Esophagus muscularis mucosa (tissue), 4 donors: ENCODE measurements at regions not wholly inside any gene's neighbourhood (a gene's known extent, or its start where the extent isn't known, plus 50 kb on each side); places are given as distances from the start of the nearest gene placed in this dataset.

Source experiments
- DNase-seq: peaks from one replicate; pipeline ENCODE4 v3.0.0-alpha.2; 2017; ENCODE audit errors: extremely low spot score
- H3K27ac ChIP-seq, 4 donors: fragments of 200-600 bp; sonication (generic); replicated peaks in 1 of 4; 1 replicate in 3 of 4; 2 replicates in 1 of 4; pipeline ENCODE4 v1.5.1; 2016 to 2019; ENCODE audit warnings: mild to moderate bottlenecking in 1 of 4
- H3K27me3 ChIP-seq, 4 donors: fragments of 200-600 bp; sonication (generic); one replicate each; pipeline versions ENCODE4 v1.5.1 to v1.6.0; 2016 to 2019
- H3K36me3 ChIP-seq, 4 donors: fragments of 200-600 bp; sonication (generic); one replicate each; pipeline ENCODE4 v1.5.1; 2016 to 2019
- H3K4me1 ChIP-seq, 4 donors: fragments of 200-600 bp; sonication (generic); one replicate each; pipeline ENCODE4 v1.5.1; 2016 to 2019
- H3K4me3 ChIP-seq, 4 donors: fragments of 200-600 bp; sonication (generic); 1 replicate in 2 of 4; 2 replicates in 2 of 4; pipeline ENCODE4 v1.5.1; 2016 to 2019; ENCODE audit warnings: mild to moderate bottlenecking in 4 of 4, moderate library complexity in 1 of 4
- H3K9me3 ChIP-seq, 4 donors: fragments of 200-600 bp; sonication (generic); 1 replicate in 3 of 4; 2 replicates in 1 of 4; pipeline ENCODE4 v1.5.1; 2016 to 2019
- EP300 ChIP-seq: sonication (generic); formaldehyde crosslinking; IDR thresholded peaks from one replicate; pipeline ENCODE4 v1.6.1; 2017; ENCODE audit warnings: antibody characterized with exemption
- POLR2A ChIP-seq: fragments of 450-650 bp; IDR thresholded peaks from one replicate; pipeline ENCODE4 v1.6.1; 2017; ENCODE audit warnings: antibody characterized with exemption, moderate library complexity, mild to moderate bottlenecking, low read depth
- POLR2AphosphoS5 ChIP-seq, 2 donors: sonication (generic); formaldehyde crosslinking; IDR thresholded peaks; one replicate each; pipeline ENCODE4 v1.6.1; 2017; ENCODE audit warnings: antibody characterized with exemption in 2 of 2
- WGBS: methylation state at CpG from one replicate; pipeline ENCODE4 v1.1.5; 2018; 5-methylcytosine and 5-hydroxymethylcytosine counted together
- intact Hi-C: fragments of 100-400 bp; cut with DNase I; formaldehyde crosslinking; loops from one replicate; pipeline ENCODE4 v1.15.1; 2023
- TF ChIP-seq, protein P1 (sequence below), 3 experiments: fragments of 200-600 bp in 2 of 3; fragments of 450-650 bp in 1 of 3; sonication (generic) in 2 of 3; IDR thresholded peaks; one replicate each; pipeline ENCODE4 v1.5.1; 2017 to 2019; ENCODE audit warnings: antibody characterized with exemption in 3 of 3, mild to moderate bottlenecking in 2 of 3, moderate library complexity in 1 of 3

DNA sequence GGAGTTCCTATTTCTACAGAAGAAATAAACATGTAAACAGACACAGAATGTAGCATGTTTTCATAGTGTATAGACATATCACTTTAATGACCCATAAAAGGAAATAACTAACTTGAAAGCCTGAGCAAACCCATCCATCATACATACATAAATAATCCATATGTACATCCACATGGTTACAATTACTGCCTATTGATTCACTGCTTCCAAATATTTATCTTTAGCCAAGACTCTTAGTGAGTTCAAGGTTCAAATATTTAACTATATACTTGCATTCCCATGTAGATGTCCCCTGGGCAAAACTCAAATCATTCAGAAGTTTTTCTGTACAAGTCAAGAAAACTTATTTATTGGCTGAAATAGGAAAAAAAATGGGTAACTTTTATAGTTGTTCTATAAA, 95.4 kb downstream of the CCER1 start:
- peaks cover 0 to 7% (median 0%) of the 10 kb centered on the region in 4 donors for H3K4me1 ChIP-seq
- no peak for DNase-seq
- H3K27me3 ChIP-seq = no peaks in the 10 kb centered on the region
- TF ChIP-seq POLR2AphosphoS5 (IDR thresholded peaks at IDR 0.05) (no peak), EP300 (no peak), POLR2A (no peak)
- TF ChIP-seq, protein P1, sequence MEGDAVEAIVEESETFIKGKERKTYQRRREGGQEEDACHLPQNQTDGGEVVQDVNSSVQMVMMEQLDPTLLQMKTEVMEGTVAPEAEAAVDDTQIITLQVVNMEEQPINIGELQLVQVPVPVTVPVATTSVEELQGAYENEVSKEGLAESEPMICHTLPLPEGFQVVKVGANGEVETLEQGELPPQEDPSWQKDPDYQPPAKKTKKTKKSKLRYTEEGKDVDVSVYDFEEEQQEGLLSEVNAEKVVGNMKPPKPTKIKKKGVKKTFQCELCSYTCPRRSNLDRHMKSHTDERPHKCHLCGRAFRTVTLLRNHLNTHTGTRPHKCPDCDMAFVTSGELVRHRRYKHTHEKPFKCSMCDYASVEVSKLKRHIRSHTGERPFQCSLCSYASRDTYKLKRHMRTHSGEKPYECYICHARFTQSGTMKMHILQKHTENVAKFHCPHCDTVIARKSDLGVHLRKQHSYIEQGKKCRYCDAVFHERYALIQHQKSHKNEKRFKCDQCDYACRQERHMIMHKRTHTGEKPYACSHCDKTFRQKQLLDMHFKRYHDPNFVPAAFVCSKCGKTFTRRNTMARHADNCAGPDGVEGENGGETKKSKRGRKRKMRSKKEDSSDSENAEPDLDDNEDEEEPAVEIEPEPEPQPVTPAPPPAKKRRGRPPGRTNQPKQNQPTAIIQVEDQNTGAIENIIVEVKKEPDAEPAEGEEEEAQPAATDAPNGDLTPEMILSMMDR (IDR thresholded peaks at IDR 0.05) = no peak
- intact Hi-C loops = loop anchor here (10.0 kb wide), 1 partner anchor 1315 kb away; no protein-coding TSS in a partner anchor
- no peak overlapping the region for H3K27ac ChIP-seq
- no peaks in the 10 kb centered on the region for H3K36me3 ChIP-seq
- no peak overlapping the region for H3K4me3 ChIP-seq
- peaks cover 0 to 10% (median 0%) of the 10 kb centered on the region in 4 donors for H3K9me3 ChIP-seq

DNA sequence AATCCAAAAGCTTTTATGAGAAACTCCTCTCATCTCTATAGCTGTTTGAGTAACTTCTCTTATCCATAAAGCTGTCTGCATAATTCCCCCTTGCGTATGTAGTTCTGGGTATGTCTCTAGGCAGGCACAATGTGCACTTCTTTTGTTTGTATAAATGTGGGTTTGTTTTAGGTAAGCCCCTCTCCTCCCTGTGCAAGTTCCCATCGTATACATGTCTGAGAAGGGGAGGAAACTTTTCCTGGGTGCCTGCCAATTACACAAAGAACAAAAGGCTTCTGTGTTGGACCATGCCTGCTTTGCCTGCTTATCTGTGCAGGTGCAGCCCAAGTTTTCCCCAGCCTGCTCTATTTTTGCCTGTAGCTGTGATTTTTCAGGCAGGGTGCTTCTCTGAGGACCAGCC, 96.7 kb downstream of the CCER1 start:
- intact Hi-C loops = loop anchor here (10.0 kb wide), 1 partner anchor 1313 kb away; no protein-coding TSS in a partner anchor
- H3K4me1 ChIP-seq = peaks cover 0 to 7% (median 0%) of the 10 kb centered on the region in 4 donors
- TF ChIP-seq POLR2AphosphoS5 (IDR thresholded peaks at IDR 0.05) (no peak), POLR2A (no peak), EP300 (no peak)
- TF ChIP-seq, protein P1 (IDR thresholded peaks at IDR 0.05) = no peak
- H3K9me3 ChIP-seq = peaks cover 0 to 10% (median 0%) of the 10 kb centered on the region in 4 donors
- DNase-seq = no peak
- no peaks in the 10 kb centered on the region for H3K27me3 ChIP-seq
- WGBS = 40% methylated on average over 2 of the region's 2 CpGs
- H3K36me3 ChIP-seq = no peaks in the 10 kb centered on the region
- no peak overlapping the region for H3K4me3 ChIP-seq
- H3K27ac ChIP-seq = no peak overlapping the region

DNA sequence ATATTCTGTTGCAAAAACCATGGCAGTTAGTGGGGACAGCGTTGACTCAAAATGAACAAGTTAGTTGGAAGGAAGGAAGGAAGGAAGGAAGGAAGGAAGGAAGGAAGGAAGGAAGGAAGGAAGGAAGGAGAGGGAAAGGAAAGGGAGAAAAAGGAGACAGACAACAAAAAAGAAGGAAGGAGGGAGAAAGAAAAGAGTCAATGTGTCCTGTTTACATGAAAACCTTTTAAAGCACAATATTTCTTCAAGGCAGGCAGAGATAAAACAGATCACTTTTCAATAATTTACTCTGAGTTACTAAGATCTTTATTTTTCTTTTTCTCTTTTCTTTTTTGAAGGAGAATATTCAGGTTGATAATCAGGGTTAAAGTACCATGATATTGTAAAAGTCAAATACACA, 99.4 kb downstream of the CCER1 start:
- Histone ChIP-seq H3K27me3 (no peaks in the 10 kb centered on the region), H3K36me3 (no peaks in the 10 kb centered on the region), H3K9me3 (no peaks in the 10 kb centered on the region), H3K4me3 (no peak overlapping the region), H3K27ac (no peak overlapping the region), H3K4me1 (peaks cover 0 to 7% (median 0%) of the 10 kb centered on the region in 4 donors)
- DNase-seq = no peak
- intact Hi-C loops = loop anchor here (10.0 kb wide), 1 partner anchor 1311 kb away; no protein-coding TSS in a partner anchor
- 71% methylated on average over 1 of the region's 1 CpG for WGBS
- TF ChIP-seq POLR2AphosphoS5 (IDR thresholded peaks at IDR 0.05) (no peak), POLR2A (no peak), EP300 (no peak)
- TF ChIP-seq, protein P1 (IDR thresholded peaks at IDR 0.05) = no peak

DNA sequence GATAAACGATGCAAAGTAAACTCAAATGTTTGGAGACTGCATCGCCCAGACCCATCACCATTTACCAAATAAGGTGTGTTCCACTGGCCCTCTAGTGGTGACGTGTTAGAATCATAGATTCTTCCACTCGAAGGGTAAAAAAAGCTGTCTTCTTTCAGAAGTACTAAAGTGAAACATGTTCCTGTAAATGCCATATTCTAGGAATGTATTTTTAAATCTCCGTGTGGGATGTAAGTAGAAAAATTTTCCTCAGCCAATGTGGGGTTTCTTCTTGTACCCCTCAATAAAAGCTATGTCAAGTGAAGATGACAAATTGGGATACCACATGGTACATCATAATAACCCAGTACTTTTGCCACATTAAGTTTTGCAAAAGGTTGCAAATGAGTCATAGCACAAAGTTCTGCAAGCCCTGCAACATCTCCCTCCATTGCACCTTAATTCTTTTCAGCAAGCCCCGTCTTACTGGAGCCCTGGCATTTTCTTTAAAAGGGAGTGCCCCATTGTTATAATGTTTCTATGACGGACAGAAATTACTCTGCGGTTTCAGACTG, 100.8 kb downstream of the CCER1 start:
- WGBS = 38% methylated on average over 8 of the region's 8 CpGs
- Histone ChIP-seq H3K27me3 (no peaks in the 10 kb centered on the region), H3K4me3 (no peak overlapping the region), H3K9me3 (no peaks in the 10 kb centered on the region), H3K4me1 (peaks cover 0 to 7% (median 0%) of the 10 kb centered on the region in 4 donors), H3K36me3 (no peaks in the 10 kb centered on the region), H3K27ac (no peak overlapping the region)
- DNase-seq = no peak
- TF ChIP-seq POLR2AphosphoS5 (IDR thresholded peaks at IDR 0.05) (no peak), EP300 (no peak), POLR2A (no peak)
- TF ChIP-seq, protein P1 (IDR thresholded peaks at IDR 0.05) = peak; percentile 35 to 63 (median 52)
- intact Hi-C loops = loop anchor here (10.0 kb wide), 1 partner anchor 1309 kb away; no protein-coding TSS in a partner anchor
